Ovary (tissue), 7 donors: ENCODE measurements at regions not wholly inside any gene's neighbourhood (a gene's known extent, or its start where the extent isn't known, plus 50 kb on each side); places are given as distances from the start of the nearest gene placed in this dataset.

Source experiments
- DNase-seq, 5 donors: peaks; one replicate each; pipeline ENCODE4 v3.0.0-alpha.2; 2019 to 2020
- H3K27ac ChIP-seq, 2 donors: fragments of 200-600 bp; one replicate each; pipeline versions ENCODE4 v1.5.1 to v1.8.0; 2019 to 2022
- H3K27me3 ChIP-seq: fragments of 200-600 bp; one replicate; pipeline ENCODE4 v1.8.0; 2022
- H3K36me3 ChIP-seq: fragments of 200-600 bp; sonication (generic); one replicate; pipeline ENCODE4 v1.5.1; 2019
- H3K4me1 ChIP-seq: one replicate; pipeline ENCODE4 v1.8.1; 2013; ENCODE audit warnings: mild to moderate bottlenecking, moderate library complexity; ENCODE audit not compliant: insufficient read depth
- H3K4me3 ChIP-seq: fragments of 200-600 bp; sonication (generic); one replicate; pipeline ENCODE4 v1.5.1; 2017
- H3K9me3 ChIP-seq, 2 donors: fragments of 200-600 bp in 1 of 2; sonication (generic) in 1 of 2; one replicate each; pipeline versions ENCODE4 v1.5.1 to v1.8.1; 2013 to 2019; ENCODE audit warnings: mild to moderate bottlenecking in 1 of 2, moderate library complexity in 1 of 2
- CTCF ChIP-seq, 3 donors: fragments of 450-650 bp in 2 of 3; fragments of 200-600 bp in 1 of 3; IDR thresholded peaks; one replicate each; pipeline versions ENCODE4 v1.5.1 to v1.8.0; 2016 to 2022; ENCODE audit warnings: antibody characterized with exemption in 3 of 3, mild to moderate bottlenecking in 1 of 3
- EP300 ChIP-seq: sonication (generic); formaldehyde crosslinking; IDR thresholded peaks from one replicate; pipeline ENCODE4 v1.6.1; 2017; ENCODE audit warnings: antibody characterized with exemption
- POLR2A ChIP-seq: fragments of 450-650 bp; IDR thresholded peaks from one replicate; pipeline ENCODE4 v1.6.1; 2017; ENCODE audit warnings: antibody characterized with exemption, mild to moderate bottlenecking, moderate library complexity
- WGBS, 3 donors: extraction: QIAGEN DNeasy Blood & Tissue Kit in 1 of 3; methylation state at CpG; one replicate each; pipeline versions ENCODE4 v1.1.5 to v1.1.7; 2013 to 2017; 5-methylcytosine and 5-hydroxymethylcytosine counted together
- intact Hi-C, 4 donors: fragments of 100-400 bp; cut with DNase I; formaldehyde crosslinking; loops; one replicate each; pipeline versions ENCODE4 v1.11.0 to v1.15.1; 2022 to 2023
- donor health status: DM: no; HTN: no; CAD: no; lungs with moderate emphysema.
- donor health status: DM: no; HTN: no; CAD: no.
- donor health status: Bipolar disorder and iron deficiency.
- donor health status: DM: no; HTN: no; CAD: no.
- donor health status: DM: yes; HTN: yes; CAD: no.

GRCh38 chr14:104303705-104304425, 165.5 kb downstream of the KIF26A start:
- peak in 1 of 5 donors; percentile 20 for DNase-seq
- WGBS, 3 donors = 53 to 76% (median 68%) methylated on average over 29 of the region's 29 CpGs

GRCh38 chr14:104304451-104305351, 166.3 kb downstream of the KIF26A start:
- no peaks in the 10 kb centered on the region for H3K36me3 ChIP-seq
- H3K27me3 ChIP-seq = no peaks in the 10 kb centered on the region
- no peaks in the 10 kb centered on the region for H3K9me3 ChIP-seq
- no peaks in the 10 kb centered on the region for H3K4me1 ChIP-seq
- no peak overlapping the region for H3K4me3 ChIP-seq
- WGBS, 3 donors = 65 to 73% (median 73%) methylated on average over 27 of the region's 27 CpGs
- TF ChIP-seq EP300 (no peak), POLR2A (no peak), CTCF (IDR thresholded peaks at IDR 0.05) (no peak)
- no peak overlapping the region for H3K27ac ChIP-seq
- intact Hi-C loops = no loop called here
- peak in 1 of 5 donors; percentile 14 for DNase-seq

More at GRCh38 chr14:104303705-104304425, 165.5 kb downstream of the KIF26A start:
- Histone ChIP-seq H3K9me3 (no peaks in the 10 kb centered on the region), H3K36me3 (no peaks in the 10 kb centered on the region), H3K4me3 (no peak overlapping the region), H3K27ac (no peak overlapping the region), H3K27me3 (no peaks in the 10 kb centered on the region), H3K4me1 (no peaks in the 10 kb centered on the region)
- intact Hi-C loops = no loop called here
- TF ChIP-seq CTCF (IDR thresholded peaks at IDR 0.05) (no peak), POLR2A (no peak), EP300 (no peak)

- TF ChIP-seq EP300 (no peak), POLR2A (no peak), CTCF (IDR thresholded peaks at IDR 0.05) (no peak)
- peak in 2 of 5 donors; percentile 8 to 27 for DNase-seq
- Histone ChIP-seq H3K27ac (no peak overlapping the region), H3K36me3 (no peaks in the 10 kb centered on the region), H3K4me3 (no peak overlapping the region), H3K27me3 (no peaks in the 10 kb centered on the region), H3K4me1 (no peaks in the 10 kb centered on the region), H3K9me3 (no peaks in the 10 kb centered on the region)
- WGBS, 3 donors = 86 to 89% (median 87%) methylated on average over 23 to 29 of the region's 29 CpGs
- intact Hi-C loops = no loop called here
Observed at GRCh38 chr14:104305511-104306449, 167.4 kb downstream of the KIF26A start.

GRCh38 chr14:104306450-104307040, 168.2 kb downstream of the KIF26A start:
- WGBS, 3 donors = 82 to 86% (median 82%) methylated on average over 17 of the region's 17 CpGs

More at GRCh38 chr14:104306450-104307040, 168.2 kb downstream of the KIF26A start:
- no peaks in the 10 kb centered on the region for H3K9me3 ChIP-seq
- no peak overlapping the region for H3K4me3 ChIP-seq
- no peak overlapping the region for H3K27ac ChIP-seq
- TF ChIP-seq POLR2A (no peak), EP300 (no peak), CTCF (IDR thresholded peaks at IDR 0.05) (no peak)
- H3K36me3 ChIP-seq = no peaks in the 10 kb centered on the region
- intact Hi-C loops = no loop called here
- no peaks in the 10 kb centered on the region for H3K27me3 ChIP-seq
- H3K4me1 ChIP-seq = no peaks in the 10 kb centered on the region
- DNase-seq = peak in 4 of 5 donors; percentile 8 to 21 (median 8)
